GM21526 (cell line): ENCODE measurements at regions not wholly inside any gene's neighbourhood (a gene's known extent, or its start where the extent isn't known, plus 50 kb on each side); places are given as distances from the start of the nearest gene placed in this dataset.
"Not testable (repeated sequence)": the region's sequence is repeated elsewhere in the genome, so short reads cannot be mapped to it uniquely, and the experiment has no call there.

Experiments
- ATAC-seq: cut with Tn5 transposase; IDR thresholded peaks from one replicate; pipeline ENCODE4 v1.9.1; 2021; ENCODE audit warnings: moderate library complexity; ENCODE audit not compliant: unreplicated experiment, low FRiP score

GRCh38 chr10:16116404-16117304, 256.3 kb upstream of the MINDY3 start:
- no peak for ATAC-seq

- ATAC-seq = no peak
Observed at GRCh38 chr10:16117305-16117695, 257.0 kb upstream of the MINDY3 start.

- ATAC-seq = no peak
Observed at GRCh38 chr10:16119445-16119844, 259.1 kb upstream of the MINDY3 start.

GRCh38 chr10:16120563-16120962, 260.3 kb upstream of the MINDY3 start:
- no peak for ATAC-seq

GRCh38 chr10:16141499-16141898, 281.2 kb upstream of the MINDY3 start:
- ATAC-seq = no peak

- ATAC-seq = no peak
Observed at GRCh38 chr10:16146993-16147392, 286.7 kb upstream of the MINDY3 start.

GRCh38 chr10:16155834-16156233, 281.0 kb upstream of the PTER start:
- no peak for ATAC-seq

- ATAC-seq = no peak
Observed at GRCh38 chr10:16156681-16157080, 280.1 kb upstream of the PTER start.

- ATAC-seq = not testable (repeated sequence)
Observed at GRCh38 chr10:16165067-16165466, 271.7 kb upstream of the PTER start.

GRCh38 chr10:16182144-16182543, 254.7 kb upstream of the PTER start:
- no peak for ATAC-seq

GRCh38 chr10:16182688-16183087, 254.1 kb upstream of the PTER start:
- no peak for ATAC-seq

GRCh38 chr10:16184096-16184597, 252.7 kb upstream of the PTER start:
- no peak for ATAC-seq

GRCh38 chr10:16184906-16185305, 251.9 kb upstream of the PTER start:
- no peak for ATAC-seq

GRCh38 chr10:16186564-16186963, 250.2 kb upstream of the PTER start:
- no peak for ATAC-seq

- ATAC-seq = no peak
Observed at GRCh38 chr10:16187161-16187560, 249.6 kb upstream of the PTER start.

- no peak for ATAC-seq
Observed at GRCh38 chr10:16192337-16192736, 244.5 kb upstream of the PTER start.

- ATAC-seq = no peak
Observed at GRCh38 chr10:16193241-16193640, 243.6 kb upstream of the PTER start.

- ATAC-seq = peak; percentile 89
Observed at GRCh38 chr10:16195178-16195769, 241.5 kb upstream of the PTER start.

- no peak for ATAC-seq
Observed at GRCh38 chr10:16195894-16196293, 240.9 kb upstream of the PTER start.

GRCh38 chr10:16199216-16199615, 237.6 kb upstream of the PTER start:
- no peak for ATAC-seq

- not testable (repeated sequence) for ATAC-seq
Observed at GRCh38 chr10:16223618-16224017, 213.2 kb upstream of the PTER start.

- no peak for ATAC-seq
Observed at GRCh38 chr10:16227674-16228073, 209.1 kb upstream of the PTER start.
